ENCODE measurements at regions not wholly inside any gene's neighbourhood (a gene's known extent, or its start where the extent isn't known, plus 50 kb on each side); places are given as distances from the start of the nearest gene placed in this dataset.
A peak's percentile ranks its signal among the peaks of the same experiment; 100 is the strongest.

DNA sequence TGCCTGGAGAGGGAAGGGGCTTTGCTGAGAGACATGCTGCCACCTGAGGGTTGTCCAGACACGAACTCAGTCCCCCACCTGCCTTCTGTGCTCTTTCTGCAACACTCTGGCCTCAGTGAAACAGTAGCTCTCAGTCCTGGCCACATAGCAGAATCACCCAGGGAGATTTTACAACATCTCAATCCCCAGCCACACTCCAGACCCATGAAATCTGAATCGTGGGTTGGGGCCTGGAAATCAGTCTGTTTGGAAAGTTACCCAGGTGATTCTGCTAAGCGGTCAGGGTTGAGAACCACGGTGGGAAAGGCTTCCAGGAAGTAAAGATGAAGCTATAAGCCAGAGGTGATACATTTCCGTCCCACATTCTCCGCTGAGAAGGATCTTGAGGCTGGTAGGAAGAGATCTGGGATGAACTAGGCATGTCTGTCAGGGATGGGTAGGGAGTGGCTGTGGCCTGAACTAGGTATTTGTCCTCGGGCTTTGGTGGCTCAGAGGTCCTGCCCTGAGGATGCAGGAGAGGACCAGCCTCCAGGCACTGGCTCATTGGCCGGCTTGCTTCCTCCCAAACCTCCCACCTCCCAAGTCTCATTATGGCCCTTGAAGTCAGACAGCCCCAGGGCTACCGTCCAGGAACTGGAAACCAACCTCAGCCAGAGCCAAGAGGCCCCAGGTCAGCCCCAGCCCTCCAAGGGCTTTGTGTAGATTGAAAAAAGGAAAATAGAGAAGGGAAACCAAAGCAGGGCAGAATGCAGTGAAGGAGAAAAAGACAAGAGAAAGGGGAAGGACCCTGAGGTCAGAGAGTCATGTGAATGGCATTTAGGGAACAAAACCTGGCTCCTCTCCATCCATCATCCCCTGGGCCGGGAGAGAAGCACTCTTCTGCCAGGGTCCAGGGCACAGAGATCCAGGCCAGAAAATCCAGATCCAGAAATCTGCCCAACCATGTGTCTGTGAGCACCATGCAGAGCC is 119.6 kb downstream of the ZFP36L2 start:
- H3K27ac ChIP-seq, result peak overlapping the region; percentile 31 to 72 (median 59)
- no peaks in the 10 kb centered on the region for H3K27me3 ChIP-seq
- no peaks in the 10 kb centered on the region for H3K9me3 ChIP-seq
- DNase-seq, result no peak
- intact Hi-C loops (cut with DNase I; ENCODE audit: low total_unique reads) (no loop called here), in situ Hi-C loops (cut with MboI; ENCODE audit: low sequenced_read_pairs in 4 of 4) (no loop called here)
- peaks cover 5 to 28% of the 10 kb centered on the region in 2 donors for H3K4me1 ChIP-seq
- H3K36me3 ChIP-seq, result no peaks in the 10 kb centered on the region
- TF ChIP-seq, protein P1, sequence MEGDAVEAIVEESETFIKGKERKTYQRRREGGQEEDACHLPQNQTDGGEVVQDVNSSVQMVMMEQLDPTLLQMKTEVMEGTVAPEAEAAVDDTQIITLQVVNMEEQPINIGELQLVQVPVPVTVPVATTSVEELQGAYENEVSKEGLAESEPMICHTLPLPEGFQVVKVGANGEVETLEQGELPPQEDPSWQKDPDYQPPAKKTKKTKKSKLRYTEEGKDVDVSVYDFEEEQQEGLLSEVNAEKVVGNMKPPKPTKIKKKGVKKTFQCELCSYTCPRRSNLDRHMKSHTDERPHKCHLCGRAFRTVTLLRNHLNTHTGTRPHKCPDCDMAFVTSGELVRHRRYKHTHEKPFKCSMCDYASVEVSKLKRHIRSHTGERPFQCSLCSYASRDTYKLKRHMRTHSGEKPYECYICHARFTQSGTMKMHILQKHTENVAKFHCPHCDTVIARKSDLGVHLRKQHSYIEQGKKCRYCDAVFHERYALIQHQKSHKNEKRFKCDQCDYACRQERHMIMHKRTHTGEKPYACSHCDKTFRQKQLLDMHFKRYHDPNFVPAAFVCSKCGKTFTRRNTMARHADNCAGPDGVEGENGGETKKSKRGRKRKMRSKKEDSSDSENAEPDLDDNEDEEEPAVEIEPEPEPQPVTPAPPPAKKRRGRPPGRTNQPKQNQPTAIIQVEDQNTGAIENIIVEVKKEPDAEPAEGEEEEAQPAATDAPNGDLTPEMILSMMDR (IDR thresholded peaks at IDR 0.05 in 4 of 5, conservative IDR thresholded peaks at IDR 0.05 in 1 of 5), result no peak
- TF ChIP-seq POLR2A (IDR thresholded peaks at IDR 0.05), result no peak
- ATAC-seq, result no peak
- H3K4me3 ChIP-seq, result no peak overlapping the region

DNA sequence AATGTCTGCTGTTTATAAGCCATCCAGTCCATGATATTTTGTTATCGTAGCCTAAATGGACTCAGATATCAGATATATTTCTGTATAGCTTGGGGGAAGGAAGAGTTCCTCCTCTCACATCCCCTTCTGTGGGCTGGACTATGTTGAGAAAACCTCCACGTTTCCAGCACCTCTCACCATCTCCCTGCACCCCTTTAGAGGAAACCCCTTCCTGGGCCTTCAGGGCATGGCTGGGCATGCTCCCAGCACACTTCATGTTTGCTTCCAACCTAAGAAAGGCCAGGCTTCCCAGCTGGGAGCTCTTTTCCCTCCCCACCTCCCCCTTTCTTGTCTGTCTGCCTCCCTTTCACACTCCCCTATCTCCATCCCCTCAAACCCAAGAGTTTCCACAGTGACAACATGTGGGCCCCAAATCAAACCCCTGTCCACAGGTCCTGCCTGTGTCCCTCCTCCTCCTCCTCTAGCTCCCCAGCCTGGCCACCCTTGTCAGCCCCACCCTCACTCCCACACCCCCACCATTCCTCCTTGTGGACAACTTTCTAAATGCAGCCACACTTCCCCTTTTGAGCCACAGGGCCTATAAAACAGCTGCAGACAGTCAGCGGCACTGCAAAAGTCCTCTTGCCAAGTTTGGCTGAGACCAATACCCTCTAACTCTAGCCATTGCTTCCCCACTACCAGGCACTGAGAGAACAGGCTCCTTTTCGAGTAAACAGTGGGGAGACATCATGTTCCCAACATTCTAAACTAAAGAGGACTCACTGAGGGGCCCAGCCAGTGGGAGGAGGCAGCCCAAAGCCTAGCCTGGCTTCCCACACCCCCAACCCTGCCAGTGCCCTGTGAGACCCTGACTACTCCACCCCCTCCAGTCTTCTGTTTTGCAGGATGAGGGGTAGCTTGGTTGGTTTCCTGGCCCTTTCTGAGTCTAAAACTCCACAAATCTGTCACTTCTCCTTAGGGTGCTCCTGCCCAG is 120.5 kb downstream of the ZFP36L2 start:
- Histone ChIP-seq H3K27me3 (no peaks in the 10 kb centered on the region), H3K9me3 (no peaks in the 10 kb centered on the region), H3K36me3 (no peaks in the 10 kb centered on the region), H3K4me3 (no peak overlapping the region), H3K4me1 (peaks cover 10 to 32% of the 10 kb centered on the region in 2 donors), H3K27ac (peak overlapping the region; percentile 31 to 72 (median 59))
- DNase-seq (peak in 1 of 2 donors; percentile 56), ATAC-seq (peak; percentile 39 to 44)
- TF ChIP-seq, protein P1 (IDR thresholded peaks at IDR 0.05 in 4 of 5, conservative IDR thresholded peaks at IDR 0.05 in 1 of 5), result peak in 3 of 5 experiments; percentile 5 to 35 (median 11)
- no peak for TF ChIP-seq POLR2A (IDR thresholded peaks at IDR 0.05)
- intact Hi-C loops (cut with DNase I; ENCODE audit: low total_unique reads), result no loop called here
- in situ Hi-C loops (cut with MboI; ENCODE audit: low sequenced_read_pairs in 4 of 4), result no loop called here

DNA sequence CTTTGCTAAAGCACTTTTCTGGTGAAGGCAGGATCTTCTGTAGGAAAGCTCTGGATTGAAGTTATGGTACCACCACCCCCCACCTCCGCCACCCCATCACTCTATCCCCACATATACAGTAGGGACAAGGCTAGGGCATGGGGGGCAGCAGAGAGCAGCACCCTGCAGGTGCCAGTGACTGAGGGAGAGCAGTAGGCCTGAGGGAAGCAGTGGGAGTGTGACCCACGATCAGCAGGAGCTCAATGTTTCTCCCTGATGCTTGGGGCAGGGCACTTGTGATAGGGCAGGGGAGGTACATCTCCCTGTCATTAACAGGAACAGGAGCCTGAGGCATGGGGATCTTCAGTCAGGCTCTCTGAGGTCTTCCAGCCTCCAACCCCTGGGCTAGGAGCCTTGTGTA is 121.6 kb downstream of the ZFP36L2 start:
- H3K4me3 ChIP-seq, result no peak overlapping the region
- intact Hi-C loops (cut with DNase I; ENCODE audit: low total_unique reads), result loop anchor here (5.0 kb wide), 1 partner anchor 82 kb away; no protein-coding TSS in a partner anchor
- H3K36me3 ChIP-seq, result no peaks in the 10 kb centered on the region
- TF ChIP-seq, protein P1 (IDR thresholded peaks at IDR 0.05 in 4 of 5, conservative IDR thresholded peaks at IDR 0.05 in 1 of 5), result no peak
- no peaks in the 10 kb centered on the region for H3K9me3 ChIP-seq
- no peaks in the 10 kb centered on the region for H3K27me3 ChIP-seq
- in situ Hi-C loops (cut with MboI; ENCODE audit: low sequenced_read_pairs in 4 of 4), result no loop called here
- peak overlapping the region in 1 of 4 donors; percentile 53 for H3K27ac ChIP-seq
- no peak for DNase-seq
- H3K4me1 ChIP-seq, result peaks cover 10 to 24% of the 10 kb centered on the region in 2 donors
- no peak for ATAC-seq

DNA sequence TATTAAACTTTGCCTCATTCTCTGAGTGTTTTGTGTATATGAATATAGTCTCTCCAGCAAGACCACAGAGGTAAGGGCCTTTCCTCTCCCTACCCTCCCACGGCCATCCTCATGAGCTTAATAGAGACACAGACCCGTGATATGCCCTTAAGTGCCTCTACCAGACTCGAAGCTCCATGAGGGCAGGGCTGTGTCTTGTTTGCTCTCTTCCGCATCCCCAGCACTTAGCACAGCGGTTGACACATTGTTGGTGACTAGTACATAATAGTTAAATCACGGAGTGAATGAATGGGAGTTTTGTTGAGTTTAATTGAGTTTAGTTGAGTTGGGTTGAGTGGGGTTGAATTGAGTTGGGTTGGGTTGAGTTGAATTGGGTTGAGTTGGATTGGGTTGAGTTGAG is 122.3 kb downstream of the ZFP36L2 start:
- H3K4me1 ChIP-seq, result peaks cover 10 to 24% of the 10 kb centered on the region in 2 donors
- TF ChIP-seq POLR2A (IDR thresholded peaks at IDR 0.05), result no peak
- intact Hi-C loops (cut with DNase I; ENCODE audit: low total_unique reads), result loop anchor here (5.0 kb wide), 1 partner anchor 82 kb away; no protein-coding TSS in a partner anchor
- no peak overlapping the region for H3K27ac ChIP-seq
- H3K36me3 ChIP-seq, result no peaks in the 10 kb centered on the region
- no peaks in the 10 kb centered on the region for H3K9me3 ChIP-seq
- H3K4me3 ChIP-seq, result no peak overlapping the region
- no peaks in the 10 kb centered on the region for H3K27me3 ChIP-seq
- no peak for DNase-seq
- in situ Hi-C loops (cut with MboI; ENCODE audit: low sequenced_read_pairs in 4 of 4), result no loop called here
- no peak for ATAC-seq

All from gastrocnemius medialis (tissue), 4 donors.